Sigmoid colon (tissue), 6 donors: ENCODE measurements at regions not wholly inside any gene's neighbourhood (a gene's known extent, or its start where the extent isn't known, plus 50 kb on each side); places are given as distances from the start of the nearest gene placed in this dataset.

Experiments
- DNase-seq: peaks from one replicate; pipeline ENCODE4 v3.0.0-alpha.2; 2019
- H3K27ac ChIP-seq, 4 donors: fragments of 200-600 bp; sonication (generic); one replicate each; pipeline ENCODE4 v1.5.1; 2016 to 2019; ENCODE audit warnings: mild to moderate bottlenecking in 1 of 4
- H3K27me3 ChIP-seq, 3 donors: fragments of 200-600 bp; sonication (generic); one replicate each; pipeline ENCODE4 v1.5.1; 2019; ENCODE audit warnings: mild to moderate bottlenecking in 1 of 3
- H3K36me3 ChIP-seq, 4 donors: fragments of 200-600 bp; sonication (generic); one replicate each; pipeline ENCODE4 v1.5.1; 2016 to 2019
- H3K4me1 ChIP-seq, 4 donors: fragments of 200-600 bp; sonication (generic); one replicate each; pipeline ENCODE4 v1.5.1; 2017 to 2019
- H3K4me3 ChIP-seq, 4 donors: fragments of 200-600 bp; sonication (generic); one replicate each; pipeline ENCODE4 v1.5.1; 2017 to 2019; ENCODE audit warnings: mild to moderate bottlenecking in 2 of 4, moderate library complexity in 1 of 4
- H3K9me3 ChIP-seq, 4 donors: fragments of 200-600 bp in 3 of 4; sonication (generic) in 3 of 4; one replicate each; pipeline versions ENCODE4 v1.5.1 to v1.6.1; 2013 to 2019
- CTCF ChIP-seq, 4 experiments: fragments of 450-650 bp in 3 of 4; fragments of 200-600 bp in 1 of 4; IDR thresholded peaks; one replicate each; pipeline ENCODE4 v1.5.1; 2016 to 2019; ENCODE audit warnings: antibody characterized with exemption in 4 of 4, mild to moderate bottlenecking in 3 of 4, moderate library complexity in 2 of 4
- EP300 ChIP-seq, 4 donors: sonication (generic); formaldehyde crosslinking; IDR thresholded peaks; one replicate each; pipeline ENCODE4 v1.6.1; 2017; ENCODE audit warnings: antibody characterized with exemption in 4 of 4
- POLR2A ChIP-seq, 2 donors: fragments of 450-650 bp; IDR thresholded peaks; one replicate each; pipeline ENCODE4 v1.6.1; 2016; ENCODE audit warnings: antibody characterized with exemption in 2 of 2, mild to moderate bottlenecking in 2 of 2, moderate library complexity in 2 of 2
- POLR2AphosphoS5 ChIP-seq, 4 donors: sonication (generic); formaldehyde crosslinking; IDR thresholded peaks; one replicate each; pipeline ENCODE4 v1.6.1; 2017; ENCODE audit warnings: antibody characterized with exemption in 4 of 4
- WGBS, 2 donors: extraction: QIAGEN DNeasy Blood & Tissue Kit; methylation state at CpG; one replicate each; pipeline ENCODE4 v1.1.7; 2013; 5-methylcytosine and 5-hydroxymethylcytosine counted together
- intact Hi-C: fragments of 100-400 bp; cut with DNase I; formaldehyde crosslinking; loops from one replicate; pipeline ENCODE4 v1.15.1; 2023
- donor health status: healthy with polysubstance abuse.
- donor health status: healthy.

DNA sequence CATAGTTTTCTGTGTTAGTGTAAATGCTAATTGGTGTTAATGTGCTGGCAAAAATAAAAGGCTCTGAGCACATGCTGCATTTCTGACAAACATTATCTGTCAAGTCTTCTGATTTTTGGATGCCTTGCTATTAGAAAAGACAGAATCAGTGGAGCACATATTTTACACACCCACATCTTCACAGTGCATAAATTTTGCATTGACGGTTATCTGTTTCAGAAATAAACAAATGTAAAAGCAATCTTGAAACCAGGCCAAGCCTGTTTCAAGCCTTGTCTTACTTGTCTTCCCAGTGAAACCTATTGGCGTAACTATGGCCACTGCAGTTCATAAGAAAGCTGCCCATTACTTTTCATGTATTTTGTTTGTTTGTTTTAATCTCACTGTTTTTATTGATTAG lies 333.7 kb upstream of the CDH19 start:
- Histone ChIP-seq H3K9me3 (no peaks in the 10 kb centered on the region), H3K27me3 (no peaks in the 10 kb centered on the region), H3K36me3 (no peaks in the 10 kb centered on the region), H3K4me3 (no peak overlapping the region), H3K4me1 (no peaks in the 10 kb centered on the region), H3K27ac (no peak overlapping the region)
- no peak for DNase-seq
- intact Hi-C loops, result no loop called here
- no peak for TF ChIP-seq POLR2AphosphoS5 (IDR thresholded peaks at IDR 0.05)
- TF ChIP-seq CTCF (IDR thresholded peaks at IDR 0.05), result no peak
- no peak for TF ChIP-seq POLR2A (IDR thresholded peaks at IDR 0.05)
- no peak for TF ChIP-seq EP300 (IDR thresholded peaks at IDR 0.05)
- 82 to 93% methylated on average over 2 of the region's 2 CpGs for WGBS, 2 donors

DNA sequence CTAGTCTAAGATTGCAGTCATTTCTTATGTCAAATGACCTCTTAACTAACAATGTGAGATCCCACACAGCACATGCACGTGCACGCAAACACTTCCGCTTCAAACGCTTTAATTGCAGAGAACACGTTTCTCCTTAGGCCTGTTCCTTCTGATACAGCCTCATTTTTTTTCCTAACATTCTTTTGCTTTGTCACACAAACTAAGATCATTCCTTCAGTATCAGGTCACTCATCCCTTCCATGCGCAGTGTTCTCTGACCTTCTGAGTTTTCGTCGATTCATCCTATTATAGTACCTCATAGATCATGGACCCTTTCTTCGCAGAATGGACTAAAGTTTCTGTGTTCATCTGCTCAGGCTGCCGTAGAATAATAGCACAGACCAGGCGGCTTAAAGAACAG lies 327.1 kb upstream of the CDH19 start:
- Histone ChIP-seq H3K27me3 (no peaks in the 10 kb centered on the region), H3K4me1 (no peaks in the 10 kb centered on the region), H3K27ac (no peak overlapping the region), H3K9me3 (no peaks in the 10 kb centered on the region), H3K36me3 (no peaks in the 10 kb centered on the region), H3K4me3 (no peak overlapping the region)
- DNase-seq, result no peak
- intact Hi-C loops, result no loop called here
- TF ChIP-seq POLR2A (IDR thresholded peaks at IDR 0.05), result no peak
- TF ChIP-seq POLR2AphosphoS5 (IDR thresholded peaks at IDR 0.05), result no peak
- no peak for TF ChIP-seq EP300 (IDR thresholded peaks at IDR 0.05)
- TF ChIP-seq CTCF (IDR thresholded peaks at IDR 0.05), result no peak
- 90 to 93% methylated on average over 11 of the region's 11 CpGs for WGBS, 2 donors

DNA sequence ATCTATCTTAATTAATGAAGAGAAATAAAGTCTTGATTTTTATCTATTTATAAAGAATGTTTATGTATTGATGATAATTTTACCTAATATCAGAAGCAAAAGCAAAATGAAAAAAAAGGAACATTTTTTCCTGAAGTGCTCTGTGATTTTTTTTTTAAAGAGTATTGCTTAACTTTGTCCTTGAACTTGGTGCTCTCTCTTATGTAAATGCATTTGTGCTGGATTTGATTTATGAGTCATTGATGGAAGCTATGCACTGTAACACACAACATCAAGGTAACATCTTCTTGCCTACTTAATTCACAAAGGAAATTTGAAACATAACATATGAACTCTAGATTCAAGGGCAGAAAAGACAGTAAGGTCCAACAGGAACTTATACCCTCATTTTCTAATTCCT lies 312.9 kb upstream of the CDH19 start:
- no peak for TF ChIP-seq POLR2AphosphoS5 (IDR thresholded peaks at IDR 0.05)
- no peak for TF ChIP-seq POLR2A (IDR thresholded peaks at IDR 0.05)
- no peak for TF ChIP-seq EP300 (IDR thresholded peaks at IDR 0.05)
- no peak for TF ChIP-seq CTCF (IDR thresholded peaks at IDR 0.05)
- Histone ChIP-seq H3K27me3 (no peaks in the 10 kb centered on the region), H3K36me3 (no peaks in the 10 kb centered on the region), H3K27ac (no peak overlapping the region), H3K4me1 (no peaks in the 10 kb centered on the region), H3K9me3 (no peaks in the 10 kb centered on the region), H3K4me3 (no peak overlapping the region)
- intact Hi-C loops, result no loop called here
- DNase-seq, result no peak

DNA sequence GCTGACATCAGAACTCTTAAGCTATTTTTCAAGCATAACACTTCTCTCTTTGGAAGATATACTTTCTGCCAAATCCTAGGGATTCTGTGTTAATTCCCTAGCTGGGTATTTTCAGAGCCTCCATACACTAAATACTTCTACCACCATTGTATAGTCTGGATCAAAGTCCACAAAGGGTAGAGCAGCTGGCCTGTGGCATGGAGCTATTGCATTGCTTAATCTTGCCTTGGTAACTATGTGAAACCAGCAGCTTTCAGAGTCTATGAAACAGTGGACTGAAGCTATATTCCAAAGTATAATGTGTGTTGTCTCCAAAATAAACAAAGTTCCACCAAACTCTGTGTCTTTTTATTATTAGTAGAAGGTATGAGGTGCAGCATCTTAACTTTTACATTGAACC lies 296.9 kb upstream of the CDH19 start:
- H3K36me3 ChIP-seq, result no peaks in the 10 kb centered on the region
- no peaks in the 10 kb centered on the region for H3K9me3 ChIP-seq
- no peaks in the 10 kb centered on the region for H3K27me3 ChIP-seq
- no peaks in the 10 kb centered on the region for H3K4me1 ChIP-seq
- H3K27ac ChIP-seq, result no peak overlapping the region
- intact Hi-C loops, result no loop called here
- no peak for DNase-seq
- H3K4me3 ChIP-seq, result no peak overlapping the region
- TF ChIP-seq CTCF (IDR thresholded peaks at IDR 0.05) (no peak), POLR2AphosphoS5 (IDR thresholded peaks at IDR 0.05) (no peak), EP300 (IDR thresholded peaks at IDR 0.05) (no peak), POLR2A (IDR thresholded peaks at IDR 0.05) (no peak)

GRCh38 chr18:66895631-66896030 lies 291.7 kb upstream of the CDH19 start:
- Histone ChIP-seq H3K9me3 (no peaks in the 10 kb centered on the region), H3K27me3 (no peaks in the 10 kb centered on the region), H3K4me3 (no peak overlapping the region), H3K27ac (no peak overlapping the region), H3K36me3 (no peaks in the 10 kb centered on the region), H3K4me1 (no peaks in the 10 kb centered on the region)
- DNase-seq, result no peak
- intact Hi-C loops, result no loop called here
- no peak for TF ChIP-seq EP300 (IDR thresholded peaks at IDR 0.05)
- TF ChIP-seq POLR2AphosphoS5 (IDR thresholded peaks at IDR 0.05), result no peak
- no peak for TF ChIP-seq CTCF (IDR thresholded peaks at IDR 0.05)
